ENCODE measurements at regions not wholly inside any gene's neighbourhood (a gene's known extent, or its start where the extent isn't known, plus 50 kb on each side); places are given as distances from the start of the nearest gene placed in this dataset.

DNA sequence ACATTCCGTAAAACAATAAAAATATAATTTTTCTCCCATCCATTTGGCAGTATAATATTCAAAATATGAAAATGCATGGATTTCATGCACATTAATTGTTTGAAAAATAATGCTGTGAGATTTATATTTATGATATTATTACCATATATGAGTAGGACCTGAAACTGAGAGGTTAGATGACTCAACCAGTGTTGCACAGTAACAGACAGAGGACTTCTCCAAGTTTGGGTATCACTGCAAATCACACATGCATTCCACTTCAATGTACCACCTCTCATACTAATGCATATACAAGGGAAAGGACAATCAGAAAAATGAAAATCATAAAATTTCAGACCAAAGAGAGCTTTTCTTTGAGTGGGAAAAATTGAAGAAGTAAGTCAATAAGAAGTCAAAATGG, 269.5 kb downstream of the SOCS6 start:
- H3K27me3 ChIP-seq: no peaks in the 10 kb centered on the region
- H3K4me3 ChIP-seq: no peak overlapping the region
- no peak for TF ChIP-seq POLR2A (IDR thresholded peaks at IDR 0.05)
- TF ChIP-seq, protein P1, sequence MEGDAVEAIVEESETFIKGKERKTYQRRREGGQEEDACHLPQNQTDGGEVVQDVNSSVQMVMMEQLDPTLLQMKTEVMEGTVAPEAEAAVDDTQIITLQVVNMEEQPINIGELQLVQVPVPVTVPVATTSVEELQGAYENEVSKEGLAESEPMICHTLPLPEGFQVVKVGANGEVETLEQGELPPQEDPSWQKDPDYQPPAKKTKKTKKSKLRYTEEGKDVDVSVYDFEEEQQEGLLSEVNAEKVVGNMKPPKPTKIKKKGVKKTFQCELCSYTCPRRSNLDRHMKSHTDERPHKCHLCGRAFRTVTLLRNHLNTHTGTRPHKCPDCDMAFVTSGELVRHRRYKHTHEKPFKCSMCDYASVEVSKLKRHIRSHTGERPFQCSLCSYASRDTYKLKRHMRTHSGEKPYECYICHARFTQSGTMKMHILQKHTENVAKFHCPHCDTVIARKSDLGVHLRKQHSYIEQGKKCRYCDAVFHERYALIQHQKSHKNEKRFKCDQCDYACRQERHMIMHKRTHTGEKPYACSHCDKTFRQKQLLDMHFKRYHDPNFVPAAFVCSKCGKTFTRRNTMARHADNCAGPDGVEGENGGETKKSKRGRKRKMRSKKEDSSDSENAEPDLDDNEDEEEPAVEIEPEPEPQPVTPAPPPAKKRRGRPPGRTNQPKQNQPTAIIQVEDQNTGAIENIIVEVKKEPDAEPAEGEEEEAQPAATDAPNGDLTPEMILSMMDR (IDR thresholded peaks at IDR 0.05 in 4 of 5, conservative IDR thresholded peaks at IDR 0.05 in 1 of 5): no peak
- H3K36me3 ChIP-seq: no peaks in the 10 kb centered on the region
- in situ Hi-C loops (cut with MboI; ENCODE audit: low sequenced_read_pairs in 4 of 4) (no loop called here), intact Hi-C loops (cut with DNase I; ENCODE audit: low total_unique reads) (no loop called here)
- H3K4me1 ChIP-seq: no peaks in the 10 kb centered on the region
- no peak overlapping the region for H3K27ac ChIP-seq
- no peaks in the 10 kb centered on the region for H3K9me3 ChIP-seq
- no peak for ATAC-seq
- DNase-seq: no peak

DNA sequence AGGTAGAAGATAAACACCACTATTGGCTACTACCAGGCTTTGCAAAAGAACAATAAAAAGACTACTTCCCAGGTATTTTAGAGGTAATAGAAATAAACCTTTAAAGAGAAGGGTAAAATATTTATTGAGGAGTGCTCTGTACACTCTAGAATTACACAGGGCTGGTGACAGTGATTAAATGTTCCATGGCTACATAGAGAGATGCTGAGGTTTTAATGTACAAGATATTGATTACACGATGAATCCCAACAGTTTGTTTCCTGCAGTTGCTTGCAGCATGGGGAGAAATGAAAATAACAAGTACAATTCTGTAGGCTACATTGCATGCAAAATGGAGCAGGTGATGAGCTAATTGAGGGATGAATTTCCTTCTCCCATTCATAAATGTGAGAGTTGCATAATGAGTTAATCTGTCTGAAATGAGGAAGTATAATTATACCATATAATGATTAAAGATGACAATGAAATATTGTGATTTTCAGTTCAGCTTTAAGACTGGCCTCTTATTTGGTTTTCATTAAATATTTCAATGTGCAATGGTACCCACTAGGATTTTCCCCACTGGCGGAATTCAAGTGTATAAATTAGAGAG, 266.1 kb downstream of the SOCS6 start:
- intact Hi-C loops (cut with DNase I; ENCODE audit: low total_unique reads) (no loop called here), in situ Hi-C loops (cut with MboI; ENCODE audit: low sequenced_read_pairs in 4 of 4) (no loop called here)
- ATAC-seq: no peak

DNA sequence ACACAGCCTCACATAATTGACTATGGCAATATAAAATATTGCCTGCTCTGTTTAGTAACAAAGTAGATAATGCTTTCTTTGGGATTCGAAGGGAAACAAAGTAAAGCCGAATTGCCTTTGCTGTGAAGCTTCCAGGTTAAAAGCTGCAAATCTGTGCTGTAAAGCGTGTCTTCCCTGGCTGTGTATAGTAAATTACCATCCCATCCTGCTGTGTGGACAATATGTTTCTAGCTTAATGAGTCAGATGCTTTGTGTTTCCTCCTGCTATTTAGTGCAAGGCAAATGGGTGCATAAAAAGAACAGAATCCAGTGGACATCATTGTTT, 265.1 kb downstream of the SOCS6 start:
- Histone ChIP-seq H3K4me3 (no peak overlapping the region), H3K27ac (no peak overlapping the region), H3K27me3 (no peaks in the 10 kb centered on the region), H3K9me3 (no peaks in the 10 kb centered on the region), H3K4me1 (no peaks in the 10 kb centered on the region), H3K36me3 (no peaks in the 10 kb centered on the region)
- DNase-seq (no peak), ATAC-seq (no peak)
- TF ChIP-seq POLR2A (IDR thresholded peaks at IDR 0.05): no peak
- TF ChIP-seq, protein P1 (IDR thresholded peaks at IDR 0.05 in 4 of 5, conservative IDR thresholded peaks at IDR 0.05 in 1 of 5): no peak
- intact Hi-C loops (cut with DNase I; ENCODE audit: low total_unique reads): no loop called here
- in situ Hi-C loops (cut with MboI; ENCODE audit: low sequenced_read_pairs in 4 of 4): no loop called here

More for the DNA sequence above, 266.1 kb downstream of the SOCS6 start:
- no peaks in the 10 kb centered on the region for H3K27me3 ChIP-seq
- no peak overlapping the region for H3K4me3 ChIP-seq
- H3K9me3 ChIP-seq: no peaks in the 10 kb centered on the region
- H3K36me3 ChIP-seq: no peaks in the 10 kb centered on the region
- H3K4me1 ChIP-seq: no peaks in the 10 kb centered on the region
- DNase-seq: no peak
- H3K27ac ChIP-seq: no peak overlapping the region
- TF ChIP-seq, protein P1 (IDR thresholded peaks at IDR 0.05 in 4 of 5, conservative IDR thresholded peaks at IDR 0.05 in 1 of 5): no peak
- TF ChIP-seq POLR2A (IDR thresholded peaks at IDR 0.05): no peak

DNA sequence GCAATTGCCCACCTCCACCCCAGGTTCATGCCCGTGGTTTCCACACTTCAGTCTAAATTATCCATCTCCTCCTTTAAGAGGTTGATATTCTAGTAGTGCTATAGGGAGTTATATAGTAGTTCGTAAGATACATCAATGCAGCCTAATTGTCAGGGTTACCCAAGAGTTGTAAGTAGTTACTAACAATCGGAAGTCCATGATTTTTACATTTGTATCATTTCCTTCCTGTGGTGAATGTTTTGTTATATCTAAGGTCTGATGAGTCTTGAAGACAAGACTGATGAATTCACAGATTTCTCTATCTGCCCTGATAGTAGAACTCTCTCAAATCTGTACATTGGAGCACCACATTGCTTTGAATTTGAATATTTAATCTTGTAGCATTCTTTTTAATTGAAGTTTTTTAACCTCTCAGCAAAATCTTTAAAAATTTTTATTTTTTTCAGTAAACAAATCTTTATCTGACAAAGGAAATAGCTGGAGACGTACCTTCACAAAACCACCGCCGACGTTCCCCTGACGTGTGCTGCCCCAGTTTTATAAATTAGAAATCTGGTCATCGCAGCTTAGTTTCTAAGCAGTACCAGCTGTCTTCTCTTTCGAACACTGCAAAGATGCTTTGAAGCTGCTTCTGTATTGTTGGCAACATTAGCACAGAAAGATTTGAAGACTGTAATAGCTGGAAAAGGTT, 264.5 kb downstream of the SOCS6 start:
- no peak overlapping the region for H3K27ac ChIP-seq
- no peak for DNase-seq
- H3K4me3 ChIP-seq: no peak overlapping the region
- TF ChIP-seq, protein P1 (IDR thresholded peaks at IDR 0.05 in 4 of 5, conservative IDR thresholded peaks at IDR 0.05 in 1 of 5): no peak
- TF ChIP-seq POLR2A (IDR thresholded peaks at IDR 0.05): no peak
- in situ Hi-C loops (cut with MboI; ENCODE audit: low sequenced_read_pairs in 4 of 4): no loop called here
- no peaks in the 10 kb centered on the region for H3K27me3 ChIP-seq
- no peaks in the 10 kb centered on the region for H3K9me3 ChIP-seq
- H3K4me1 ChIP-seq: no peaks in the 10 kb centered on the region
- intact Hi-C loops (cut with DNase I; ENCODE audit: low total_unique reads): no loop called here
- H3K36me3 ChIP-seq: no peaks in the 10 kb centered on the region
- no peak for ATAC-seq
